ENCODE measurements at regions not wholly inside any gene's neighbourhood (a gene's known extent, or its start where the extent isn't known, plus 50 kb on each side); places are given as distances from the start of the nearest gene placed in this dataset.

- Histone ChIP-seq H3K36me3 (ENCODE audit: low read depth) (no peaks in the 10 kb centered on the region), H3K4me1 (ENCODE audit: insufficient read depth, poor library complexity, severe bottlenecking) (no peaks in the 10 kb centered on the region), H3K27me3 (ENCODE audit: insufficient read depth, poor library complexity, severe bottlenecking) (no peaks in the 10 kb centered on the region), H3K9me3 (ENCODE audit: severe bottlenecking) (no peaks in the 10 kb centered on the region), H3K4me3 (ENCODE audit: severe bottlenecking) (no peak overlapping the region), H3K27ac (ENCODE audit: poor library complexity, severe bottlenecking) (no peak overlapping the region)
- TF ChIP-seq CTCF (IDR thresholded peaks at IDR 0.05; ENCODE audit: poor library complexity, severe bottlenecking) = no peak
- DNase-seq (ENCODE audit: low spot score) = no peak
- no peak for ATAC-seq (ENCODE audit: low read depth)
Observed at GRCh38 chrX:3461397-3462165, 115.1 kb upstream of the MXRA5 start.

GRCh38 chrX:3455796-3456195 is 109.3 kb upstream of the MXRA5 start:
- Histone ChIP-seq H3K27me3 (ENCODE audit: insufficient read depth, poor library complexity, severe bottlenecking) (no peaks in the 10 kb centered on the region), H3K9me3 (ENCODE audit: severe bottlenecking) (no peaks in the 10 kb centered on the region), H3K4me1 (ENCODE audit: insufficient read depth, poor library complexity, severe bottlenecking) (no peaks in the 10 kb centered on the region), H3K36me3 (ENCODE audit: low read depth) (no peaks in the 10 kb centered on the region), H3K27ac (ENCODE audit: poor library complexity, severe bottlenecking) (no peak overlapping the region), H3K4me3 (ENCODE audit: severe bottlenecking) (no peak overlapping the region)
- TF ChIP-seq CTCF (IDR thresholded peaks at IDR 0.05; ENCODE audit: poor library complexity, severe bottlenecking) = no peak
- no peak for ATAC-seq (ENCODE audit: low read depth)
- no peak for DNase-seq (ENCODE audit: low spot score)

DNA sequence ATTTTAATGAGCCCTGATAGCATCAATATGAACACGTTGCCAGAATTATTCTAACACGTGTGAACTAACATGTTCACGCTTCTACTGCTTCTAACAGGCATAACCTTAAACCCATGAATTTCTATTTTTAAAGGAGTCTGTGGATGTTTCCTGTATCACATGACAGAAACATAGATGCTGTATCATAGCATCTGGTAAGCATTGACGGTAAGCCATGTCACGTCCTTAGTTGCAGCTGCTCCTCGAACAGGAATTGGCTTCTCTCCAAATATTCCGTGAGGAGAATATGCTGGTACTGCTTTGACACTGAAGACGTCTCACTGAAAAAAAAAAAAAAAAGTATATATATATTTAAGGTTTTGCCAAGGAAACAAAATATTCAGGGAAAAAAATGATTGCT is 105.1 kb upstream of the MXRA5 start:
- Histone ChIP-seq H3K4me1 (ENCODE audit: insufficient read depth, poor library complexity, severe bottlenecking) (no peaks in the 10 kb centered on the region), H3K4me3 (ENCODE audit: severe bottlenecking) (no peak overlapping the region), H3K27me3 (ENCODE audit: insufficient read depth, poor library complexity, severe bottlenecking) (no peaks in the 10 kb centered on the region), H3K27ac (ENCODE audit: poor library complexity, severe bottlenecking) (no peak overlapping the region), H3K9me3 (ENCODE audit: severe bottlenecking) (no peaks in the 10 kb centered on the region), H3K36me3 (ENCODE audit: low read depth) (no peaks in the 10 kb centered on the region)
- no peak for DNase-seq (ENCODE audit: low spot score)
- TF ChIP-seq CTCF (IDR thresholded peaks at IDR 0.05; ENCODE audit: poor library complexity, severe bottlenecking) = no peak
- no peak for ATAC-seq (ENCODE audit: low read depth)

- Histone ChIP-seq H3K27me3 (ENCODE audit: insufficient read depth, poor library complexity, severe bottlenecking) (no peaks in the 10 kb centered on the region), H3K27ac (ENCODE audit: poor library complexity, severe bottlenecking) (no peak overlapping the region), H3K36me3 (ENCODE audit: low read depth) (no peaks in the 10 kb centered on the region), H3K4me3 (ENCODE audit: severe bottlenecking) (no peak overlapping the region), H3K9me3 (ENCODE audit: severe bottlenecking) (no peaks in the 10 kb centered on the region), H3K4me1 (ENCODE audit: insufficient read depth, poor library complexity, severe bottlenecking) (no peaks in the 10 kb centered on the region)
- TF ChIP-seq CTCF (IDR thresholded peaks at IDR 0.05; ENCODE audit: poor library complexity, severe bottlenecking) = no peak
- DNase-seq (ENCODE audit: low spot score) (no peak), ATAC-seq (ENCODE audit: low read depth) (no peak)
Observed at GRCh38 chrX:3450881-3451570, 104.6 kb upstream of the MXRA5 start.

DNA sequence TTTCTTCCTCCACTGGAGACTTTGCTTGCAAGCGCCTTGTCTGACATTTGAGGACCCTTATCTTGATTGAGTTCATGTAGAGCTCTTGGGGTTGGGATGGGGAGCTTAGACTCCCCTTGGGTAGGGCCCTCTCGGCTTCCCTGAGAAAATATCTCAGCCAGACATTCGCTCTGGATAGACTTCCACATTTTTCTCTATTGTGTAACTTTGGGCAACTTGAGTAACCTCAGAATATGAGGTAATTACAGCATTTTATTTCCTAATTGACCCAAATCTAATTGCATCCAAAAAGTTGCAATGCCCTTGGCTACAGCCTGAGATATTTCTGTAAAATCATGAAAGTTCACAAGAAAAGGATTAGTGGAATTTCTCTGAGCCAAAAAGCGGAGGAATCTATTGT is 102.8 kb upstream of the MXRA5 start:
- H3K4me3 ChIP-seq (ENCODE audit: severe bottlenecking) = no peak overlapping the region
- no peaks in the 10 kb centered on the region for H3K9me3 ChIP-seq (ENCODE audit: severe bottlenecking)
- DNase-seq (ENCODE audit: low spot score) (no peak), ATAC-seq (ENCODE audit: low read depth) (no peak)
- TF ChIP-seq CTCF (IDR thresholded peaks at IDR 0.05; ENCODE audit: poor library complexity, severe bottlenecking) = no peak
- no peaks in the 10 kb centered on the region for H3K4me1 ChIP-seq (ENCODE audit: insufficient read depth, poor library complexity, severe bottlenecking)
- H3K36me3 ChIP-seq (ENCODE audit: low read depth) = no peaks in the 10 kb centered on the region
- no peak overlapping the region for H3K27ac ChIP-seq (ENCODE audit: poor library complexity, severe bottlenecking)
- no peaks in the 10 kb centered on the region for H3K27me3 ChIP-seq (ENCODE audit: insufficient read depth, poor library complexity, severe bottlenecking)
